ENCODE measurements at regions not wholly inside any gene's neighbourhood (a gene's known extent, or its start where the extent isn't known, plus 50 kb on each side); places are given as distances from the start of the nearest gene placed in this dataset.

- no peak for TF ChIP-seq POLR2A (IDR thresholded peaks at IDR 0.05)
- no peak for TF ChIP-seq CTCF (IDR thresholded peaks at IDR 0.05)
These were observed 600.0 kb downstream of the SI start for GRCh38 chr3:164478323-164478722.
